ENCODE measurements at regions not wholly inside any gene's neighbourhood (a gene's known extent, or its start where the extent isn't known, plus 50 kb on each side); places are given as distances from the start of the nearest gene placed in this dataset.

DNA sequence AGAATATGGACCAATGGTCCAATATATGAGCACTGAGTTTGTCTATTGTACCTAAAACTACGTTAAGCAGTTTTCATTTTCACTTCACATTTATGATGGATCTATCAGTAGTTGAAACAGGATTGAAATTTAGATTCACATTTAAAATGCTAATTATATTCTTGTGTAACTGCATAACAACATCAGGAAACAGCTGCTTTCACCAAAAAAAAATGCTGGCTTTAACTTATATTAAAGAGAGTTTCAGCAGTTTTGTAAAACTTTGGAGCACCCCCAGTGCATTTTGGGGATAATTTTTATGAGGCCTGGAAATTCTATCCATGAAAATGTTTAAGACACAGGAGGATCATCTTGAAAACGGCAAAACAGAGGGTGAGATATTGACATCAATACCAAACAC, 142.8 kb upstream of the ROBO2 start:
- TF ChIP-seq, protein P1, sequence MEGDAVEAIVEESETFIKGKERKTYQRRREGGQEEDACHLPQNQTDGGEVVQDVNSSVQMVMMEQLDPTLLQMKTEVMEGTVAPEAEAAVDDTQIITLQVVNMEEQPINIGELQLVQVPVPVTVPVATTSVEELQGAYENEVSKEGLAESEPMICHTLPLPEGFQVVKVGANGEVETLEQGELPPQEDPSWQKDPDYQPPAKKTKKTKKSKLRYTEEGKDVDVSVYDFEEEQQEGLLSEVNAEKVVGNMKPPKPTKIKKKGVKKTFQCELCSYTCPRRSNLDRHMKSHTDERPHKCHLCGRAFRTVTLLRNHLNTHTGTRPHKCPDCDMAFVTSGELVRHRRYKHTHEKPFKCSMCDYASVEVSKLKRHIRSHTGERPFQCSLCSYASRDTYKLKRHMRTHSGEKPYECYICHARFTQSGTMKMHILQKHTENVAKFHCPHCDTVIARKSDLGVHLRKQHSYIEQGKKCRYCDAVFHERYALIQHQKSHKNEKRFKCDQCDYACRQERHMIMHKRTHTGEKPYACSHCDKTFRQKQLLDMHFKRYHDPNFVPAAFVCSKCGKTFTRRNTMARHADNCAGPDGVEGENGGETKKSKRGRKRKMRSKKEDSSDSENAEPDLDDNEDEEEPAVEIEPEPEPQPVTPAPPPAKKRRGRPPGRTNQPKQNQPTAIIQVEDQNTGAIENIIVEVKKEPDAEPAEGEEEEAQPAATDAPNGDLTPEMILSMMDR (IDR thresholded peaks at IDR 0.05; ENCODE audit: low read depth, low read length, missing control alignments): no peak
- no peaks in the 10 kb centered on the region for H3K27me3 ChIP-seq (replicated peaks)
- H3K27ac ChIP-seq: no peak overlapping the region
- no peaks in the 10 kb centered on the region for H3K36me3 ChIP-seq (replicated peaks)
- H3K4me3 ChIP-seq (ENCODE audit: low read depth, low read length): no peak overlapping the region
- DNase-seq: no peak
- in situ Hi-C loops (cut with HindIII; ENCODE audit: low pct_ligation_motif_present, low sequenced_read_pairs): no loop called here

GRCh38 chr3:76900596-76900995, 139.3 kb upstream of the ROBO2 start:
- Histone ChIP-seq H3K27ac (no peak overlapping the region), H3K27me3 (replicated peaks) (no peaks in the 10 kb centered on the region), H3K36me3 (replicated peaks) (no peaks in the 10 kb centered on the region), H3K4me3 (ENCODE audit: low read depth, low read length) (no peak overlapping the region)
- in situ Hi-C loops (cut with HindIII; ENCODE audit: low pct_ligation_motif_present, low sequenced_read_pairs): no loop called here
- TF ChIP-seq, protein P1 (IDR thresholded peaks at IDR 0.05; ENCODE audit: low read depth, low read length, missing control alignments): no peak
- no peak for DNase-seq

- DNase-seq: no peak
- H3K27me3 ChIP-seq (replicated peaks): no peaks in the 10 kb centered on the region
- no peaks in the 10 kb centered on the region for H3K36me3 ChIP-seq (replicated peaks)
- TF ChIP-seq, protein P1 (IDR thresholded peaks at IDR 0.05; ENCODE audit: low read depth, low read length, missing control alignments): no peak
- H3K4me3 ChIP-seq (ENCODE audit: low read depth, low read length): no peak overlapping the region
- H3K27ac ChIP-seq: no peak overlapping the region
- in situ Hi-C loops (cut with HindIII; ENCODE audit: low pct_ligation_motif_present, low sequenced_read_pairs): no loop called here
Observed at GRCh38 chr3:76908156-76908555, 131.7 kb upstream of the ROBO2 start.

DNA sequence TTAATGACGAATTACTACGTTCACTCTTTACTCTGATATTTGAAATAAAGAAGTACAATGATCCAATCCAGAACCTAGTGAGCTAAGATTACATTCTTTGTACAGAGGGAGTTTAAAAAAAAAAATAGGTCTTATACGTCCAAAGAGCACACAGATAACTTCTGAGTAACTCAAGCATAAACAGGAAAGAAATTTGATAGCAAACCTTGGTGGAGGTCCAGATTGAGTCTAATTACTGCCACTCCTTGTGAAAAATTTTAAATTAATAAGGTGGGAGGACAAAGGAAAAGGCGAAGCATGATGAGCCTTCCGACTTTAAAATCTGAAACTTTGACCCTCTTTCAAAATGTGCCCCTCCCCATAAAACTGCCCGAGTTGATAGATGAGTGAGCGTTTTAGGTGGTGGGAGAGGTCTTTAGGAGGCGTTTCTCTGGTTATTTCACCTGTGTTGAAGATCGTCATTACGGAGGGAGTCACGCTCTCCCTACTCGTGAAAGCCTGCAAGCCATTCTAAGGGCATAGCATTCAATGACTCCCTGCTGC, 127.0 kb upstream of the ROBO2 start:
- no peaks in the 10 kb centered on the region for H3K27me3 ChIP-seq (replicated peaks)
- H3K27ac ChIP-seq: no peak overlapping the region
- in situ Hi-C loops (cut with HindIII; ENCODE audit: low pct_ligation_motif_present, low sequenced_read_pairs): no loop called here
- H3K4me3 ChIP-seq (ENCODE audit: low read depth, low read length): no peak overlapping the region
- TF ChIP-seq, protein P1 (IDR thresholded peaks at IDR 0.05; ENCODE audit: low read depth, low read length, missing control alignments): no peak
- H3K36me3 ChIP-seq (replicated peaks): no peaks in the 10 kb centered on the region
- DNase-seq: no peak

- TF ChIP-seq, protein P1 (IDR thresholded peaks at IDR 0.05; ENCODE audit: low read depth, low read length, missing control alignments): no peak
- Histone ChIP-seq H3K27ac (no peak overlapping the region), H3K27me3 (replicated peaks) (no peaks in the 10 kb centered on the region), H3K36me3 (replicated peaks) (no peaks in the 10 kb centered on the region), H3K4me3 (ENCODE audit: low read depth, low read length) (no peak overlapping the region)
- in situ Hi-C loops (cut with HindIII; ENCODE audit: low pct_ligation_motif_present, low sequenced_read_pairs): no loop called here
- no peak for DNase-seq
Observed at GRCh38 chr3:76917436-76917835, 122.5 kb upstream of the ROBO2 start.

DNA sequence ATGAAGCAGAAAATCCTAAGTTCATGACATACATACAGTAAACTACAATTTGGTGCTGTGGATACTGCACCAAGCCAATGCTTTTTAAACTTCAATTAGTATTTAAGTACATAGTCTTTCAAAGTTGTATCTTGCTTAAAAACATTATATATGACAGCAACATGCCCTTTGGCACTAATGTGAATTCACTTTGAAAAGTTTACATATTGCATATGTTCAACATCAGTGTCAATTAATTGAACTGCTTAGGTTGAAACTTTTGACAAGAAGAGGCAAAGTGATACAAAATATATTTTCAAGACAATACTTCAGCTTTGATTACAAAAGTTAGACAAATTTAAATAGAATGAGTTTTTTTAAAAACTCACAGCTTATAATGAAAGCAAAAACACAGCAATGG, 119.4 kb upstream of the ROBO2 start:
- in situ Hi-C loops (cut with HindIII; ENCODE audit: low pct_ligation_motif_present, low sequenced_read_pairs): no loop called here
- no peak for DNase-seq

More for the DNA sequence above, 119.4 kb upstream of the ROBO2 start:
- Histone ChIP-seq H3K36me3 (replicated peaks) (no peaks in the 10 kb centered on the region), H3K27ac (no peak overlapping the region), H3K27me3 (replicated peaks) (no peaks in the 10 kb centered on the region), H3K4me3 (ENCODE audit: low read depth, low read length) (no peak overlapping the region)
- TF ChIP-seq, protein P1 (IDR thresholded peaks at IDR 0.05; ENCODE audit: low read depth, low read length, missing control alignments): no peak

Data from brain microvascular endothelial cell (primary cell).